ENCODE measurements at regions not wholly inside any gene's neighbourhood (a gene's known extent, or its start where the extent isn't known, plus 50 kb on each side); places are given as distances from the start of the nearest gene placed in this dataset.

- H3K4me1 Mint-ChIP-seq = no peaks in the 10 kb centered on the region
- H3K9me3 Mint-ChIP-seq = no peaks in the 10 kb centered on the region
- ATAC-seq (no peak), DNase-seq (no peak)
- H3K36me3 Mint-ChIP-seq = no peaks in the 10 kb centered on the region
- no peak overlapping the region for H3K4me3 Mint-ChIP-seq
- H3K27ac Mint-ChIP-seq = no peak overlapping the region
- POLR2A ChIA-PET = no interaction called here
- H3K27me3 Mint-ChIP-seq = peaks cover 0 to 11% (median 0%) of the 10 kb centered on the region in 5 donors
Measured at GRCh38 chr15:53389271-53390037, 370.0 kb downstream of the WDR72 start.

DNA sequence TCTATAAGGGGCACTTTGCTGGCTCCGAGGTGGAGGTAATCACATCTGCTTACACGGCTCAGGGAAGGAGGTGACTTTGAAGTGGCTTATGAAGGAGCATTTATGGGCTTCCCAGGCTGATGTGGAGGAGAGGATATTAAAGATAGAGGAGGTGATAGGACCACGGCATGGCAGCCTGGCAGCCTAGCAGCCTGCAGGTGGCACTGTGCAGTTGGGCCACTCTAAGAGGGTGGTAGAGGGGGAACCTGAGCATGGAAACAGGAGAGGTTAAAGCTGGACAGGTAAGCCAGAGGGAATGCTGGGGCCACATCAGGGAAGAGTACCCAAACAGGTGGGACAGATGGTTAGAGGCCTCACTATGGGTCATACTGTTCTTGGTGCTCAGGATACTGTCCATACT lies 375.0 kb downstream of the WDR72 start:
- H3K4me1 Mint-ChIP-seq = no peaks in the 10 kb centered on the region
- no peak overlapping the region for H3K27ac Mint-ChIP-seq
- no peak for DNase-seq
- peaks cover 0 to 5% (median 0%) of the 10 kb centered on the region in 9 donors for H3K9me3 Mint-ChIP-seq
- H3K4me3 Mint-ChIP-seq = no peak overlapping the region
- ATAC-seq = no peak
- peaks cover 0 to 16% (median 0%) of the 10 kb centered on the region in 5 donors for H3K27me3 Mint-ChIP-seq
- H3K36me3 Mint-ChIP-seq = no peaks in the 10 kb centered on the region
- POLR2A ChIA-PET = no interaction called here

GRCh38 chr15:53378096-53378800 lies 381.2 kb downstream of the WDR72 start:
- H3K27me3 Mint-ChIP-seq = peaks cover 0 to under 1% (median 0%) of the 10 kb centered on the region in 5 donors
- no peaks in the 10 kb centered on the region for H3K4me1 Mint-ChIP-seq
- H3K9me3 Mint-ChIP-seq = peaks cover 0 to 5% (median 0%) of the 10 kb centered on the region in 9 donors
- POLR2A ChIA-PET = no interaction called here
- ATAC-seq = no peak
- no peaks in the 10 kb centered on the region for H3K36me3 Mint-ChIP-seq
- H3K4me3 Mint-ChIP-seq = no peak overlapping the region
- no peak overlapping the region for H3K27ac Mint-ChIP-seq
- DNase-seq = no peak

- Mint-ChIP-seq H3K27ac (no peak overlapping the region), H3K36me3 (peaks cover 0 to 5% (median 0%) of the 10 kb centered on the region in 3 donors), H3K4me1 (no peaks in the 10 kb centered on the region), H3K27me3 (peaks cover 0 to under 1% (median 0%) of the 10 kb centered on the region in 5 donors), H3K4me3 (no peak overlapping the region), H3K9me3 (peaks cover 3 to 22% (median 7%) of the 10 kb centered on the region in 9 donors)
- POLR2A ChIA-PET = no interaction called here
- DNase-seq (no peak), ATAC-seq (no peak)
Measured at GRCh38 chr15:53367740-53368139, 391.7 kb downstream of the WDR72 start.

DNA sequence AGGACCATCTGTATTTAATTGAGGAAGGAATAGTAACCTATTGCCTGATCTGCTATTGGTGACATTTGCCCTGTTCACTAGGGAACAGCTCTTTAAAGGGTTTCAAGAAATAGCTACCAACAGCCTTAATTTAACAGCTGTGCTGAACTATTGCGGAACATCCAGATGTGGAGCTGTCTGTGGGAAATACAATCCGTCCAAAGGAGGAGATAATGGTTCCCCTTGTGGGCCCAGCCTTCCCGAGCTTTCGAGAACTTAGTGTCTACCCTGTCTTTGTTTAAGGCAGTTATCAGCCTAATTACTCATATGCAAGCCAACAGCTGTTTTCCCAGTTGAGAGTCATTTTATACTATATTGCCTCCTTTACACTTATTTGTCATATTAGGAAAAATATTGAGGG lies 398.6 kb downstream of the WDR72 start:
- POLR2A ChIA-PET = no interaction called here
- Mint-ChIP-seq H3K27ac (no peak overlapping the region), H3K4me3 (no peak overlapping the region), H3K36me3 (no peaks in the 10 kb centered on the region), H3K9me3 (peaks cover 0 to 2% (median 0%) of the 10 kb centered on the region in 9 donors), H3K4me1 (no peaks in the 10 kb centered on the region), H3K27me3 (peaks cover 2 to 19% (median 4%) of the 10 kb centered on the region in 5 donors)
- ATAC-seq = no peak
- DNase-seq = no peak

DNA sequence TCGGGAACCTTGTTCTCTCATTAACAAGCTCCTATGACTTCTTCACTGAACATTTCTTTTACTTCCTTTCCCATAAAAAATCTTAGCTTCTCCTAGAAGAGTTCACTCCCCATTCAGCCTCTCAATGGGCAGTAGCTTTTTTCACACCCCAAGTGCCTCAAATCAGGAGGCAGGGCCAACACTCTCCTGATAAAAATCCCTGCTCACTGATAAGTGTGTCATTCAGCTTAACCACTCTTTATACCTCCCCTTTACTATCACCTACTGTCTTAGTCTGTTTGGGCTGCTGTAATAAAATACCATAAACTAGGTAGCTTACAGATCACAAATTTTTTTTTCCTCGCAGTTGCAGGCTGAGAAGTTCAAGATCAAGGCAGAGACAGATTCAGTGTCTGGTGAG lies 400.4 kb downstream of the WDR72 start:
- Mint-ChIP-seq H3K4me1 (no peaks in the 10 kb centered on the region), H3K4me3 (no peak overlapping the region), H3K36me3 (no peaks in the 10 kb centered on the region), H3K9me3 (peaks cover 0 to 3% (median 0%) of the 10 kb centered on the region in 9 donors), H3K27me3 (peaks cover 2 to 19% (median 4%) of the 10 kb centered on the region in 5 donors), H3K27ac (no peak overlapping the region)
- DNase-seq = no peak
- POLR2A ChIA-PET = no interaction called here
- ATAC-seq = no peak

DNA sequence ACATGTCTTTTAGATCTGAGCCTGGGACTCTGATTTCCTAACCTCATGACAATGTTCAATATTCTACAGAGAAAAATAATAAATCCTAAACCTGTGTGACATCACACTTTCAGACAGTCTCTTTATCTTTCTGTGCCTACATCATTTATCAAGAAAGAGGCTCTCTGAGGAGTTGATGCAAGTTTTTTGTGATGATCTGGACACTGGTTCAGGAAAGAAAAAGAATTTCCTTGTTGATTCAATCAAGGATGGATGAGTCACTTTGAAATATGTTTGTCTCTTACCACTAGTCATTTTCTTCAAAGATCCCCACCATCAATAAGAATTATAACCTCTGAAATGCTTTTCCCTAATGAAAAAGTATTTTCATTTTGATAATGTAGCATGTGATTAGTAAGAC lies 404.6 kb downstream of the WDR72 start:
- Mint-ChIP-seq H3K36me3 (no peaks in the 10 kb centered on the region), H3K4me1 (no peaks in the 10 kb centered on the region), H3K4me3 (no peak overlapping the region), H3K9me3 (peaks cover 0 to 9% (median 0%) of the 10 kb centered on the region in 9 donors), H3K27me3 (peaks cover 0 to 21% (median 4%) of the 10 kb centered on the region in 5 donors), H3K27ac (no peak overlapping the region)
- ATAC-seq (no peak), DNase-seq (no peak)
- POLR2A ChIA-PET = no interaction called here

GRCh38 chr15:53351373-53351772 lies 408.1 kb downstream of the WDR72 start:
- no peak overlapping the region for H3K4me3 Mint-ChIP-seq
- H3K36me3 Mint-ChIP-seq = no peaks in the 10 kb centered on the region
- ATAC-seq (no peak), DNase-seq (no peak)
- H3K27me3 Mint-ChIP-seq = peaks cover 0 to 14% (median 0%) of the 10 kb centered on the region in 5 donors
- H3K9me3 Mint-ChIP-seq = peaks cover 0 to 9% (median 0%) of the 10 kb centered on the region in 9 donors
- H3K27ac Mint-ChIP-seq = no peak overlapping the region
- H3K4me1 Mint-ChIP-seq = no peaks in the 10 kb centered on the region
- POLR2A ChIA-PET = no interaction called here

DNA sequence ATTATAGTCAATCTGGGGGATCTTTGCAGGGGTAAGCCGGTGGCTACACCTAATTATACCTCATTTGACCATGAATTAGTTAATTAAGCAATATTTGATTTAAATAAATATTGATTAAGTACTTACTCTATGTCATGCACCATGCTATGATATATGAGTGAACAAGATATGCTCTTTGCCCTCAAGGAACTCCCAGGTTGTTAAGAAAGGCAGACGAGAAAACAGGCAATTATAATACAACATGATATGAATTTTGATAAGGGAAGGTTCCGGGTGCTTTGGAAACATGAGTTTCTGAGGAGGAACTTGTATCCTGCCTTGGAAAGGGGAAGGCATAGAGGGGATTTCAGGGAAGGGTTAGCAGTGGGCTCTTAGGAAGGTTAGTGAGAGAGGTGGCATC lies 412.9 kb downstream of the WDR72 start:
- no peak for DNase-seq
- peaks cover 0 to 4% (median 0%) of the 10 kb centered on the region in 9 donors for H3K9me3 Mint-ChIP-seq
- H3K4me3 Mint-ChIP-seq = no peak overlapping the region

GRCh38 chr15:53331328-53332190 lies 427.9 kb downstream of the WDR72 start:
- DNase-seq (no peak), ATAC-seq (no peak)
- H3K4me3 Mint-ChIP-seq = no peak overlapping the region
- no peak overlapping the region for H3K27ac Mint-ChIP-seq
- POLR2A ChIA-PET = no interaction called here
- H3K4me1 Mint-ChIP-seq = no peaks in the 10 kb centered on the region
- H3K9me3 Mint-ChIP-seq = no peaks in the 10 kb centered on the region
- H3K36me3 Mint-ChIP-seq = no peaks in the 10 kb centered on the region
- H3K27me3 Mint-ChIP-seq = peaks cover 0 to 11% (median 0%) of the 10 kb centered on the region in 5 donors

More for the DNA sequence above, 412.9 kb downstream of the WDR72 start:
- Mint-ChIP-seq H3K27ac (no peak overlapping the region), H3K36me3 (no peaks in the 10 kb centered on the region), H3K4me1 (no peaks in the 10 kb centered on the region), H3K27me3 (peaks cover 0 to 15% (median 0%) of the 10 kb centered on the region in 5 donors)
- ATAC-seq = no peak
- POLR2A ChIA-PET = no interaction called here

GRCh38 chr15:53328341-53328740 lies 431.1 kb downstream of the WDR72 start:
- Mint-ChIP-seq H3K36me3 (no peaks in the 10 kb centered on the region), H3K27ac (no peak overlapping the region), H3K4me1 (no peaks in the 10 kb centered on the region), H3K9me3 (no peaks in the 10 kb centered on the region), H3K27me3 (peaks cover 0 to 5% (median 0%) of the 10 kb centered on the region in 5 donors), H3K4me3 (no peak overlapping the region)
- DNase-seq (no peak), ATAC-seq (no peak)
- POLR2A ChIA-PET = no interaction called here

DNA sequence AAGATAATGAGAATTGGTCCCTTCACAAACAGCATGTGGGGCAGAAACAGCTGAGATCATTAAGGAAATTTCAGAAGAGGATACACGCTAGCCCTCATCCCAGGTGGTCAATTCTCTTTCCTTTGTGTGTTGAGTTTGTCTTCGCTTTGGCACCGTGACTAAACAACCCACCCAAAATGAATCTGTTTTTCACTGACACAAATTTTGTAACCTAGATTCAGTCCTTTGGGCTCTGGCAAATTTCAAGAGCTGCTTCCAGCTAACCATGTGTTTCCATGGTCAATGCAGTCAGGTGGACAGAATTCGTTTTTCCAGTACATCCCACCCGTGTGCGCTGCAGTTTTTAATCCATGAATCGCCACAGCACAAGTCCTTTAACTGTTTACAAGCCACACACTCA lies 435.4 kb downstream of the WDR72 start:
- POLR2A ChIA-PET = no interaction called here
- H3K27me3 Mint-ChIP-seq = no peaks in the 10 kb centered on the region
- no peaks in the 10 kb centered on the region for H3K9me3 Mint-ChIP-seq

GRCh38 chr15:53323191-53323590 lies 436.3 kb downstream of the WDR72 start:
- no peaks in the 10 kb centered on the region for H3K36me3 Mint-ChIP-seq
- no peaks in the 10 kb centered on the region for H3K9me3 Mint-ChIP-seq
- no peak overlapping the region for H3K4me3 Mint-ChIP-seq
- H3K27me3 Mint-ChIP-seq = no peaks in the 10 kb centered on the region
- no peak overlapping the region for H3K27ac Mint-ChIP-seq
- no peaks in the 10 kb centered on the region for H3K4me1 Mint-ChIP-seq
- ATAC-seq (no peak), DNase-seq (no peak)
- POLR2A ChIA-PET = no interaction called here

More for the DNA sequence above, 435.4 kb downstream of the WDR72 start:
- no peak for DNase-seq
- H3K27ac Mint-ChIP-seq = no peak overlapping the region
- no peak for ATAC-seq
- no peaks in the 10 kb centered on the region for H3K4me1 Mint-ChIP-seq
- no peaks in the 10 kb centered on the region for H3K36me3 Mint-ChIP-seq
- H3K4me3 Mint-ChIP-seq = no peak overlapping the region
